Activated T-helper 1 cell treated with Interleukin-2 at 50 U/mL for 16 hours (primary cell): ENCODE measurements at regions not wholly inside any gene's neighbourhood (a gene's known extent, or its start where the extent isn't known, plus 50 kb on each side); places are given as distances from the start of the nearest gene placed in this dataset.

Experiments
- DNase-seq: peaks from one replicate; pipeline ENCODE4 v3.0.0-alpha.2; 2020; ENCODE audit warnings: low read depth

DNA sequence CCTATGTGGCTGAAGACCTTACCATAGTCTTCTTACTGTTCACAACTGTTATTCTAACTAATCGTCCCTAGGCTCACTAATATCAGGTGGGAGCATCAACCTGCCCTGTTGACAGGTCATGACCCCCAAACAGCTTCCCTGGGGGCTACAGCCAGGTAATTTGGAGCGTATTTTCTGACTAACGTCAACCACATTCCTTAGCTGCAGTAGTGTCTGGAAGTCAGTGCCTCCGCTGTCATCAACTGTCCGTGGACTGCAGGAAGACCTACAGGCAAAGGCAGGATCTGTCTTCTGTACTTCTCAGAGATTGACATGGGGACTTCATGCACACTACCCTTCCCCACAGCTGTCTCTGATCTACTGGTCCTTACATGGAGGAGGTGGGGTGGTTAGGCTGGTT, 456.9 kb downstream of the BCL11A start:
- no peak for DNase-seq

DNA sequence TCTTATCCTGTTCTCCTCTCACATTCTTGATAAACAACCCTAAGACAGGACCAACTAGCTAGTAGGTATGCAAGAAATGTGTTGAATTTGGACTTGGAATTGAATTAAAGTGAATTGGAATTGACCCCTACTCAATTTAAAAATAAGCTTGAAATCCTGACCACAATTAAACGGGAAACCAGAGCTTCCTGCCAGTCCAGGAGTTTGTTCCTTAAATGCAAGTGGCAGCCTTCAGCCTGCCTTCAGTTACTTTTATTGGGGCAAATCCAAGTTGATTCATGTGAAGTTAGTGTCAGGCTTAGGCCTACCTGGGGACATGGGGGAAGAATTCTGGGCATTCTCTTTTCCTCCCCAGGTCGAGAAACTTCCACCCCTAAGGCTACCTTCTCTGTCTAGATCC, 457.6 kb downstream of the BCL11A start:
- no peak for DNase-seq

DNA sequence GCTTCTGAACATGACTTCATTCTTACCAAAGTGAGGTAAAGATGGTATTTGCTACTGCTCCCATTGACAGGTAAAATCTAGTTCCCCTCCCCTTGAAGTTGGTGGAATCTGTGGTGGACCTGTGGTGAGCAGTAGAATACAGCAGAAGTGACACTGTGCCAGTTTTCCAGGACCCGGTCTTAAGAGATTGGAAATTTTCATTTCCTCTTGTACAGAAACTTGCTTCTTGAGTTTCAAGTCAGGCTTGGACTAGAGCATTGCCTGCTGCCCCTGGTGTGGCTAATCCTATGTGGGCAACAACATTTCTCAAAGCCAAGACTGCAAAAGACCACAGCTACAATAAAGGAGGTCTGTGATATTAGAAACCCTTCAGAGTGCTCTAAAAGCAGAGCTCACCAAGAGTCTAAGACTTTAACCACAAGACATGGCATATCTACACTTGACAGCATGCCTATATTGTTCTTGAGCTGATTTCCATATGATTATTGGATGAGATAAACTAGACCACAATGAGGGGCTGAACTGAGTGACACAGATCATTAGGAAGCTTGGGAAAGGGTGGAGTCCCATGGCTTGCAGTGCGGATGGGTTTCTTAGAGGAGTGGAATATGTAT, 458.1 kb downstream of the BCL11A start:
- DNase-seq, result no peak

DNA sequence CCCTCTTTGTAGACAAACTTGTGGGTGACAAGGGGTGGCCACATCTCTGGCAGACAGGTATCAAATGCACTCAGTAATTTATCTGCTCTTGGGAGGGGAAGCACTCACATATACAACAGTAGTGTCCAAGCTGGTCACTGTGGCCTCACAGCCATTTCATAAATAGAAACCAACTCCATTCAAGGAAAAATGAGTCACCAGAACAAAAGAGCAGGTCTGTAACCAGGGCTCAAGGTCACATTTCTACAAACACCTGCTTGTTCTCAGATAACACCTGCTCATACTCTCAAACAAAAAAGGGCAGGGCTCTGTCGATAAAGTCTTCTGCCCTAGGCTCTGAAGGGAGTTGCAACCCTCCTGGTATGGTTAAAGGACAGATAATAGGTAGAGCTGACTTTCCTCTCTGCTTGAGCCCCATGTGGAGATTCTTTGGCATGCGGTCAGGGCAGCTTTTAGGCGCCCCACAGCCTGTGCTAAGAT, 459.0 kb downstream of the BCL11A start:
- DNase-seq, result no peak

DNA sequence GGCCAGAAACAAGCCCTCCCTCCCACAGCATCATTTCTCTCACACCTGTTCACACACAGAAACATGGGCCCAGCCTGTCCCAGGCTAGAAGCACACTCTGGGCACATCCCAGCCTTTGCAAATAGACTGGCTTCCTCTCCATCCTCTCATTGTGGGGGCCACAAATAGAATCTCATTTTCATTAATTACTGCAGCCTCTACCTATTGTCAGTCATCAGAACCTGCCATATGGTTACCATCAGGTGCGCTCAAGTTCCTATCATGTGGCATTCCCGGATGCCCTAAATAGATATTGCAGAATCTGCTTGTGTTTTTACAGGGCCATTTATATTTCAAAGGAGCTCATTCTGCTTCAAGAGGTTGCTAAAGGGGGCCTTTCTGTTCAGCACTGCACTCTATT, 460.7 kb downstream of the BCL11A start:
- DNase-seq, result no peak

DNA sequence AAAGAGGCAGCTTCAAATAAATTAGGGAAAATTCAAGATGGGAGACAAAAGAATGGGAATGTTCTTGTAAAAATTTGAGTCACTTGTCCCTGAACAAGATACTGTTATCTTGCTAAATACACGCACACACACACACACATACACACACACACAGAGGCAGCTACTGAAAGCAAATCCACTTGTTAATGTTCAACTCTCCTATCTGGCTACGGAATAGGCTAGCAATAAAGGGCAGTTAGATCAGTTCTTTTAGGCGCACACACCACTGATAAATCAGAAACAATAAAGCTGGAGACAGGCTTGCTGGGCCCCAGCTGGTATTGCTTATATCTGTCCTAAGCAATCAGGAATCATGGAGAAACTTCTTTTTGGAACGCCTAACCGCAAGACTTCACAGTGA, 461.6 kb downstream of the BCL11A start:
- no peak for DNase-seq

DNA sequence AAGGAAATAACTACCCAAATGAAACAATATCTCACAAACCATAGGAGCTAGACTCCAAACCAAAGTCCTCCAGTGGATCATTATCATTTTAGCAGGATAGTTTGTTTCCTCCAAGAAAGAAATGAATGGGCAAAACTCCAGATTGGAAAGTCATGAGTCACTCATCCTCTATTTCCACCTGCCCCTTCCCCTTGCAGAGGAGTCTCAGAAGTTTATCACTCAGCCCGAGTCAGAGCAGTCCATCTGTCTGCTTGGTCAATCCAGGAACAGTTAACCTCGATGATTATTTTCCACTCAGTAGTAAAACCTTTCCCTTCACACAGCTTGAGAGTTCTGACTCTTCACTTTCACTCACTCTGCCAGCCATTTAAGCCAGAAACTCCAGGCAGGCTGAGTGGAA, 462.2 kb downstream of the BCL11A start:
- no peak for DNase-seq

DNA sequence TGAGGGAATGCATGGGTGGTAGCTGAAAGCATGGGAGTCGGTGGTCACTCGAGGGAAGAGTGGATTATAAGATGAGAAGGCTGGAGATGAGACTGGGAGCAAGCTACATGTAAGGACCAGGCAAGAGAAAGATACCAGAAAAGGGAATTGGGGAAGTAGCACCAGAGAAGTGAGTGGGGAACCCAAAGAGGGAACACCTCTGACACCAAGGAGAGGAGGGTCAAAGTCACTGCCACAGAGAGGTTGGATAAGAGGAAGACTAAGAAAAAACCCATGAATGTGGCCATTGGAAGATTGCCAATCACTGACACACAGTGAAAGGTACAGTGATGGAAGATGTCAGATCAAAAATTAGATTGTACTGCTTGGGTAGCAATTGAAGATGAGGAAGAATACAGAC, 473.9 kb downstream of the BCL11A start:
- no peak for DNase-seq

DNA sequence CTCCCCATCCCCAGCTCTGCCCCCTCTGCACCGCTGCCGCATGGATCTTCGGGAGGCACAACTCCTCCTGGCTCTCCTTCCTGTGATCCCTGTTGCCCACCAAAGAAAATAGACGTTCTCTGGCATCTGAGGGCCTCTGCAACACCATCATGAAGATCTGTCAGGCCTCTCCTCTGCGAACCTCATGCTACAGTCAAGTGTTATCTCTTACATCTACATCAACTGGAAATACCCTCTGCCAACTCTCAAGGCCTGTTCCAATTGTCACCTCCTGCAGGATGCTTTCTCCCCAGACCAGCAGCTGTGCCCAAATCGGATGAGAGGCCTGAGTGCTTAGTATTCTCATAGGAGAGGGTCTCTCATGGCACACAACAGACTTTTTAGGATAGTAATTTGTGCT, 478.4 kb downstream of the BCL11A start:
- DNase-seq, result no peak

DNA sequence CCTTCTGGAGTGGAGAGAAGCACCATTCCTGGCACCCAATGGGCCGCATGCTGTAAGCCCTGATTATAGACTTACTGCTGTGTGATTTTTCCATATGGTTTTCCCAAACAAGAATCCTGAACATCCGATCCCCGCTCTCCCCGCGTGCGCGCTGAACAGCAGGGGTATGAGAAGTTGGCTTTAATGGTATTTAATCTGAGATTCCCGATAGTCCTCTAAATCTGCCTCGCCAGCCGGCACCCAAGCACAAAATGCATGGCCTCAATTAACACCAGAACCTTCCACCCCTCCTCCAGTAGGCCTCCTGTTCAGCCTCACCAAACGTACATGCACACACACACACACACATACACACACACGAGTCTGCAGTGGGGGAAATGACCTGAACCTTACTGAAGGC, 480.3 kb downstream of the BCL11A start:
- no peak for DNase-seq

DNA sequence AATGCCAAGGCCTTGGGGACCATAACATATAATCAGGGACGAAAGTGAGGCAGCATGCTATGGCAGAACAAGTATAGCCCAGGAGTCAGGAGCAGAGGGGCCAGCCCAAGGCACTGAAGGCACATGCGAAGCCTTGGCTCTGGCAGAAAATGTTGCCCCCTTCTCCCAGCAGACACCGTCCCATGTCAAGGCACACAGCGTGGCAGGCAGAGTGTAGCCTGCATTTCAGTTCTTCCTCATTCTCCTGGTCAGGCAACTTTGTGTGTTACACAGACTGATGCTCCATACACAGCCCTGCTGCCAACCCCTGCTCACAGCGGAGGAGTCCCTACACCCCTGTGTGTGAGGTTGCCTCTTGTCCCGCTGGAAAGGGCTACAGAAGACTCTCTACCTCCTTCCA, 480.8 kb downstream of the BCL11A start:
- no peak for DNase-seq

DNA sequence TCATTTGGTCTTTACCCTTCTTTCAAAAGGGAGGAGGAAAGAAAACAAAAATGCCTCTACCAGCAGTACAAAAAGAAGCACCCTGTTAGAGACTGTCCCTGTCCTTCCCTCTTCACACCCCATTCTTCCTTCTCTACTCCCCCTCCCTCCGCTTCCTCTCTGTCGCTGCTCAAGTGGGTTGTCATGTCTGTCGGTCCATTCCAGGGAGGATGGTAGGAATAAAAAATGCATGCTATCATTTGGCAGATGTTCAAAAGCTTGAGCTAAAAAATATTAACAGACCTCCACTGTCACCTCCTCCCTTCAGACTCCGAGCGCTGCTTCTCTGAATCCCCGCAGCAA, 482.0 kb downstream of the BCL11A start:
- DNase-seq, result no peak

DNA sequence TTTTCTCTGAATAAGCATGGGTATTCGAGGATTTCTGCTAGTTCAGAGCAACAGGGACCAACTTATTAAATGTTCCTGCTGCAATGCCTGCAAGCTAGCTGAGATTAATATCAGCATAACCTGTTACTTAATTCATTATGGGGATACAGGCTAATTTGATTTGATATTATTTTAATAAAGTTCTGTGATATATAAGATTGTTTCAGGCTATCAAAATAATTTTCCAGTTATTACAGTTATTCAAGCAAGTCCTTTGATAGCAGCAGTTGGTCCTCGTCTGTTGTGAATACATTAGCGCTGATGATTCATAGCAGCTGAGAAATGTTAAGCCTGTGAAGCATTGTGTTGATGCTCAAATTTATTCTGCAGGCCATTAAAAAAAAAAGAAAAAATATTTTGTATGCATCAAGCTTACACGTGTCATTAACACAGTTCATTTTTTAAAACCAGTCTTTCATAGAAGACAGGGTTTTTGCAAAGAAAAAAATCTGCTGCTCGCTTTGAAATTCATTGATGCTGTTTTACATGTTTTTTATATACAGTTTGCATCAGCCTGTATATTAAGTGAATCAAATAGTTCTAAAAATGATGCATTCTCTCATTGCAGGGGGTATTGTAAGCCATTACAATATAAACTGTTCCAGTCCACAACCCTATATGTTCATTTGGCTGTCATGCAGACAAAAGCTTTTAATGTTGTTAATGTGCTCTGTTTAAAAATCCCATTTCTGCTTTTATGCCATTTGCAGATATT, 482.5 kb downstream of the BCL11A start:
- DNase-seq, result no peak

DNA sequence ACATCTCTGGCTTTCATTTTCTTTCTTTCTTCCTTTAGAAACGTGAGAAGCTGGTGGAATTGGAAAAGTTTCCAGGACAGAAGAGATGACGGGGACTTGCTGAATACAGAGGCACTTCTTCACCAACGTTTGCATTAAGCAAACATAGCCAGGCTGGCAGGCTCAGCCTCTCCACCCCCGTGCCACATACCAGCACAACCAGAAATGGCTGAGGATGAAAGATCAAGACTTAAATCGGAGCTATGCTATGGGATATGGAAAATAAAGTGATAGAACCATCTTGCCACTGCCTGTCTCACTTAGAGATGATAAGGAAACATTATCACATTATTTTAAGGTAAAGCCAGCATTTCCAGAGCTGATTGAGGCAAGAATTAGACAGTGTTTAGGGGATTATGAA, 483.3 kb downstream of the BCL11A start:
- no peak for DNase-seq

DNA sequence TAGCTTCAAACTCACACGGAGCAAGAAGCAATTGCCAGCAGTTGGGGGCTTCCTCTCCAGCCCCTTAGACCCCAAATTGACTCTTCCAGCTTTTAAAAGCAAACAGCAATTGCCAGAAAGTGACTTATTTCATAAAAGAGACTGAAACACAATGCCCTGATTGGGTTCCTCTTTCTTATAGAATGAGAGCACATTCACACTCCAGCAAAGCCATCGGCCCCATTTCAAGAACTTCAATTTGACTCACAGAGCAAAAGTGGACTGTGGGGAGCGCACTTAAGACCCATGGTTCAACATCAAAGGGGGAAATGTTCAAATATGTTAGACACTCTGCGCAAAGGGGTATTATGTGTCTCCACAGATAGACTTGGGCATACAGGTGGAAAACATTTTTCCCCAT, 484.7 kb downstream of the BCL11A start:
- DNase-seq, result no peak

DNA sequence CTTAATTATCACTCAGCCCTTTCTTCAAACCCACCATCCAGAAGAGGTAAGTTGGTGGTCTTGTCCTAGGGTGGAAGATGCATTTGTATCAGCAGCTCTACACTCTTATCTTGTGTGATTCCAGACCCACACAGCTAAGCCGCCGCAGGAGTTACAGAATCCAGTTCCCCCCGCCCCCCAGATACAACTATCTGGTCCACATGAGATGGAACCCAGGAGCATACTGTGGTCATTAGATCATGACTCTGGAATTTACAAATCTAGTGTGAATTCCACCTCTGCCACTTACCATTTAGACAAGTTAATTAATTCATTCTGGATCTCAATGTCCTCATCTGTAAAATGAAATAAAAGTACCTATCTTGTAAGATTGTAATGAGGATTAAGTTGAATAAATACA, 486.4 kb downstream of the BCL11A start:
- no peak for DNase-seq

DNA sequence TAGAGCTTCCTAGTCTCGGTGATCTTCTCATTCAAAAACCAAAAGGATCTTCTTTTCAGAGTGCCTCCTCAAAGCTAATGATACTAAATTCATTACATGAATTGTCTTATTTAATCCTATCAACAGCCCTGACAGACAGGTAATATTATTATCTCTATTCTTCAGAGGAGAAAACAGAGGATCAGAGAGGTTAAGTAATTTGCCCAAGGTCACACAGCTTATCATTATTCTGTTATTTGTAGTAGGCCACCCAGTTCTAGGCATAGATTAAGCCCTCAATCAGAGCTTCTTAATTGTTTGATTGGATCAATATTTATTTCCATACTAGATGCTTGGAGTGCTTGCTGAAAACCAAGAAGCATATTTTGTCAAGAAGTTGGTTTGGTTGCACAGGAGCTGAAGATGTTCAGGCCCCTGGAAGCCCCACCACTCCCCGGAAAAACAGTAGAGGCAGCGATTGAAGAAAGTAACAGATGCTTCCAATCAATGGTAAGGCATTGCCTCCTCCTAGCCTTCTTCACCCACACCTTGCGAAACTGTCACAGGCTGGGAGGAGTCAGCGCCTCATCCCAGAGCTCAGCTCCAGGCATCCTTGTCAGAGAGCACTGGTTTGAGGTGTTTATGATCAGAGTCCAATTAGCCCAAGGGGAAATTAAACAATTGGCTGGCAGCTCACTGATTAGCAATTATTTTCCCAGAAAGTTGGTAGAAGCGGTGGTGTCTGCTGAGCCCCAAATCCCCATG, 487.2 kb downstream of the BCL11A start:
- DNase-seq, result no peak

DNA sequence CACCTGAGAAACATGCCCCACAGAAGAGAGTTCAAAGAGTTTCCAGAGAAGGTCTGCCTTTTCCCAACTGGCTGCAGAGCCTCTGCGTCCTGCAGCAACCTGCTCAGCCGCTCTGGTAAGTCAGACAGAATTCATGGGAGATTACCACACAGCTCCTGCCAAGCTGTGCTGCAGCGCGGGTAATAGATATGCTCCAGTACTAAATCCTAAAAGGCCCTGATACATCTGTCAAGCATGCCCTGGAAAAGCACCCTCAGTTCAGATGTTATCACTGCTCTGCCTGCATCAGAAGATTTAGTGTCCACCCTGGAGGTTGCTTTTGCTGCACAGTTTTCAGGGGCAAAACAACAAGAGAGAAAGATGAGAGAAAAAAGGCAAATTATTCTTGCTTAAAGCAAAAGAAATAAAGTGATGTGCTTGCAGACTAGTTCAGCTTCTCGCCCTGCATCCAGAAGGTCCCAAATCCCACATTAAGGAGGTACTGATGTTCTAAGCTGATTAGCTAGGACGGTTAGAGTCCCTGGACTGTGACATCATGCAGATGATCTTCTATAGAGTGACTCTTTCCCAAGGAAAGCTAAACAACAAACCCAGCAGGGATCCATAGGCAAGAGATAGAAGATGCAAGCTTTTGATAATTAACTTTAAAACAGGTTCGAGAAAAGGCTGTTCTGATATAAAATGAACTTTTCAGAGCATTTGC, 488.6 kb downstream of the BCL11A start:
- no peak for DNase-seq

DNA sequence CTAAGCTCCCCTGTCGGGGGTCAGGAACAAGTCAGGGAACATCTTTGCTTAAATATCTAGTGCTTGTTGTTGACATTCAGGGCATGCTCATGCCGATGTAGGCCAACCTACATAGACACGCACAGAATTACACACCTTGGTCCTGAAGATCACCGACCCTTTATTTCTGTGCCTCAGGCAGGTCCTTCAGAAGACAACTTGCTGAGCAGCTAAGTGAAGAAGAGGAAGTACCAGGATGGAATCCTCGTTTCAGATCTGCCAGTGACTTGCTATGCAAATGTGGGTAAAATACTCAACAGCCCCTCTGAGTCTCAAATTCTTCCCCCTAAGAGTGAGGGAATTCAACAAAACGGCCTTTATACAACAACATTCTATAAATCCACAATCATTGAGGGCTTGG, 494.7 kb downstream of the BCL11A start:
- no peak for DNase-seq

DNA sequence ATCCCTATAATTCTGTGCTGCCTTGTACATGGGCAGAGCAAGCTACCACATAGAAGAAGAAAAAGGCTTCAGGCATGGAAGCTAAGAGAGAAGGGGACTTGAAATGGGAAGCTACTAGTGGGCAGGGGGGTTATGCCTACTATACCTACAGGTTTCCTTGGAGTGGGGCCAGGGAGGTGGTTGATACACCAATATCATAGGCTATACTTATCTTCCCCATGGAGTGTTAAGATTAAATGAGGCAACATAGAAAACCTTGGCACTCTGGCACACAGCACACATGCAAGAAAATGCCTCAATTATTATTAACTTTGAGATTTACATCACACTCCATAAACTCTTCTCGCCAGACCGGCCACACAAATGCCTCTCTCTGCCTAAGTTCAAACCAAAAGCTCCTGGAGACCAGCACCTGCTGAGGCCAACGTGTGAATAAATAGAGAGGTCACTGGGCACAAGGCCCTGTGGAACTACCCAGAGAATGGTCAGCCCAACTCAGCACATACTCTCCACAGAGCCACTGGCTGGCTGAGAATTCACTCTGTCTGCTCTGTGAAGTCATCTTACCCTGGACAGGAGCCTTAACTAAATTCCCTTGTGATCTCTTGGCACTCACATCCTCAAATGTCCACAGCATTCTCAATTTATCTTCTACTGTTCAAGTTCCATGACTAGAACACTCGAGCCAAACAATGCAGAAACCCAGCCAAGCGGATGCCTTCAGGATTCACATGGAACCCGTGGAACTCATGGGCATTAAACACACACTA, 498.7 kb downstream of the BCL11A start:
- no peak for DNase-seq

DNA sequence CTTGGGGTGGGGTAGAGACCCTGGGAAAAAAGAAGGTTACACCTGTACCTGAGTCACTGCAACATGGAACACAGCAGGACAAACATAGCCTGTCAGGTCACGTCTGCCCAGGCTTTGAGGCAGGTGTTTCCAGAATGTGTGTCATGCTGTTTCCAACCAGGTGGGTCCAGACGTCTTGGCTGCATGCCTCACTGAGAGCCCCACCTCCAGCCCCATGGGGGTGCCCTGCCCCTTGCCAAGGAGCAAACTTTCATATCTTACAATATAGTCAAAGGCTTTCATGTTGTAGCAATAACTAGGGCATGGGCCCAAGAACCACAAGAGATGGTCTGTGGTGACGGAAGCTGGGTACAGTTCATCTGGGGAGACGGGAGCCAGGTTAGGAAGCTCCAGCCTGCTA, 499.7 kb downstream of the BCL11A start:
- no peak for DNase-seq

DNA sequence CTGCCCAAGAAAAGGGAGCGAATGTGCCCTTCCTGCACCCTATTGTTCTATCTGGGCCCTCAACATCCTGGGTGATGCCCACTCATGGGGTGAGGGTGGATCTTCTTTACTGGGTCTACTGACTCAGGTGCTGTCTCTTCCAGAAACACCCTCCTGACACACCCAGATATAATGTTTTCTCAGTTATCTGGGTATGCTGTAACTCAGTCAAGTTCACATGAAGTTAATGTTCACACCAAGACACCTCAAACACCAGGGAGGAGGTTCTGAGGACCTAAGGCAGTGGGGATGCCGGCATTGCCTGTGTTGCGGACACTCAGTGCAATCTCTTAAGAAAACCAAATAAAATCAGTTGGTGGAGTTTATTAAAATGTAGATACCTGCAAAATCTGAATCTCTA, 500.9 kb downstream of the BCL11A start:
- no peak for DNase-seq
